ENCODE measurements at regions not wholly inside any gene's neighbourhood (a gene's known extent, or its start where the extent isn't known, plus 50 kb on each side); places are given as distances from the start of the nearest gene placed in this dataset.

DNA sequence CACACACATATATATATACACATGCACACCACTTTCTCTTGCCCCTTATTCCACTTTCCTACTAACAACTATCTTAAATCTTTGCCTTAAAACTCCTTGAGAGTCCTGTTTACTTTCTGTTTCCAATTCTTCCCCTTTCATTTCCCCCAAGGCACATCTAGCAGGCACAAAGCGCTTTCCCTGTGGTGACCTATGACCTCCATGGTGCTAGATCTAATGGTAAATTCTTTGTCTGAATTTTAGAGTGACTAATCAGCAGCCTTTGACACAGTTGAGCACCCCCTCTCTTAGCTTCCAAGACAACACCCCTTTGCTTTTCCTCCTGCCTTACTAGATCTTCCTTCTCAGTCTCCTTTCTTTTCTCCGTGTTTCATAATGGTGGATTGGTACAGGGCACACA is 236.4 kb upstream of the TTC29 start:
- DNase-seq, result no peak
- Histone ChIP-seq H3K27ac (no peak overlapping the region), H3K27me3 (replicated peaks in 1 of 7) (no peaks in the 10 kb centered on the region), H3K36me3 (no peaks in the 10 kb centered on the region), H3K4me3 (no peak overlapping the region), H3K9me3 (peaks cover 0 to 12% (median 3%) of the 10 kb centered on the region in 8 donors), H3K4me1 (no peaks in the 10 kb centered on the region)
- no peak for TF ChIP-seq POLR2AphosphoS5 (IDR thresholded peaks at IDR 0.05)
- no peak for TF ChIP-seq POLR2A (IDR thresholded peaks at IDR 0.05)
- TF ChIP-seq, protein P1, sequence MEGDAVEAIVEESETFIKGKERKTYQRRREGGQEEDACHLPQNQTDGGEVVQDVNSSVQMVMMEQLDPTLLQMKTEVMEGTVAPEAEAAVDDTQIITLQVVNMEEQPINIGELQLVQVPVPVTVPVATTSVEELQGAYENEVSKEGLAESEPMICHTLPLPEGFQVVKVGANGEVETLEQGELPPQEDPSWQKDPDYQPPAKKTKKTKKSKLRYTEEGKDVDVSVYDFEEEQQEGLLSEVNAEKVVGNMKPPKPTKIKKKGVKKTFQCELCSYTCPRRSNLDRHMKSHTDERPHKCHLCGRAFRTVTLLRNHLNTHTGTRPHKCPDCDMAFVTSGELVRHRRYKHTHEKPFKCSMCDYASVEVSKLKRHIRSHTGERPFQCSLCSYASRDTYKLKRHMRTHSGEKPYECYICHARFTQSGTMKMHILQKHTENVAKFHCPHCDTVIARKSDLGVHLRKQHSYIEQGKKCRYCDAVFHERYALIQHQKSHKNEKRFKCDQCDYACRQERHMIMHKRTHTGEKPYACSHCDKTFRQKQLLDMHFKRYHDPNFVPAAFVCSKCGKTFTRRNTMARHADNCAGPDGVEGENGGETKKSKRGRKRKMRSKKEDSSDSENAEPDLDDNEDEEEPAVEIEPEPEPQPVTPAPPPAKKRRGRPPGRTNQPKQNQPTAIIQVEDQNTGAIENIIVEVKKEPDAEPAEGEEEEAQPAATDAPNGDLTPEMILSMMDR (IDR thresholded peaks at IDR 0.05 in 8 of 11, conservative IDR thresholded peaks at IDR 0.05 in 3 of 11), result no peak
- intact Hi-C loops (cut with DNase I; ENCODE audit: low total_unique reads), result no loop called here
- WGBS, 5 donors, result 76 to 86% (median 83%) methylated on average over 2 of the region's 2 CpGs

DNA sequence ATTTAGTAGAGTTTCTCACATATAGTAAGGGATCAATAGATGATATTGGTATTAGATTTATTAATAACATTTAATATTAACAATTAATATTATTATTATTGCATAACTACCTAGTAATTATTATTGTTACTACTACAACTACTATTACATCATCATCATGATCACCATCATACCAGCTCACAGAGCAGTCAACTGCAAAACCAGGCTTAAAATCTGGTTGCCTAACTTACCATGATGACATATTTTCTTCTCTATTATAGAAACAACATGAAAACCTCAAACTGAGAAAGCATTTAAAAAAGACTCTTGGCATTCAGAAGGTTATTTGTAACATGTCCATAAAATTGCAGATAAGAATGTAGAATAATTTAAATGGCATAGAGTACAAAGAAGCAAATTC is 247.0 kb upstream of the TTC29 start:
- no peak for DNase-seq
- intact Hi-C loops (cut with DNase I; ENCODE audit: low total_unique reads), result no loop called here
- no peak for TF ChIP-seq POLR2A (IDR thresholded peaks at IDR 0.05)
- TF ChIP-seq, protein P1 (IDR thresholded peaks at IDR 0.05 in 8 of 11, conservative IDR thresholded peaks at IDR 0.05 in 3 of 11), result no peak
- no peak for TF ChIP-seq POLR2AphosphoS5 (IDR thresholded peaks at IDR 0.05)
- H3K27me3 ChIP-seq (replicated peaks in 1 of 7), result no peaks in the 10 kb centered on the region
- H3K4me1 ChIP-seq, result no peaks in the 10 kb centered on the region
- no peak overlapping the region for H3K4me3 ChIP-seq
- H3K36me3 ChIP-seq, result no peaks in the 10 kb centered on the region
- H3K9me3 ChIP-seq, result peaks cover 0 to 18% (median 4%) of the 10 kb centered on the region in 8 donors
- H3K27ac ChIP-seq, result no peak overlapping the region

DNA sequence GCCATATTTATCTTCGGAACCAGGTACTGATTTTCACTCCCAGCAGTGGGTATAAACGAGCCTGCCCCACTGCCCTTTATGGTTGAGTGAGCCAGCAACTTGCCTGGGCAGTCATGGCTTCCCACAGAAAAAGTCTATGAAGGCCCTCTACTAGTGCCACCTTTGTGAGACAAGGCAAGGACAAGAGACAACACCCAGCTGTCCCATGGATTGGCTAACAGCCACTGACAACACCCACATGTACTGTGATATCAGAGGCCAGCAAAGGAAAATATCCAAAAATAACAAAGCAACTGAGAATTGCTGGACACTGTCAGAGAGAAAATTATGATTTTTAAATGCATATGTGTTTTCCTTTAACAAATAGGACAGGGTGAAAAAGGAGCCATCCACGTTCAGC is 248.4 kb upstream of the TTC29 start:
- 53 to 66% (median 58%) methylated on average over 3 of the region's 3 CpGs for WGBS, 5 donors
- intact Hi-C loops (cut with DNase I; ENCODE audit: low total_unique reads), result no loop called here
- Histone ChIP-seq H3K27ac (peak overlapping the region in 1 of 8 donors; percentile 15), H3K27me3 (replicated peaks in 1 of 7) (no peaks in the 10 kb centered on the region), H3K9me3 (peaks cover 0 to 7% (median 0%) of the 10 kb centered on the region in 8 donors), H3K4me1 (no peaks in the 10 kb centered on the region), H3K4me3 (no peak overlapping the region), H3K36me3 (no peaks in the 10 kb centered on the region)
- TF ChIP-seq, protein P1 (IDR thresholded peaks at IDR 0.05 in 8 of 11, conservative IDR thresholded peaks at IDR 0.05 in 3 of 11), result no peak
- no peak for TF ChIP-seq POLR2AphosphoS5 (IDR thresholded peaks at IDR 0.05)
- TF ChIP-seq POLR2A (IDR thresholded peaks at IDR 0.05), result no peak
- no peak for DNase-seq

DNA sequence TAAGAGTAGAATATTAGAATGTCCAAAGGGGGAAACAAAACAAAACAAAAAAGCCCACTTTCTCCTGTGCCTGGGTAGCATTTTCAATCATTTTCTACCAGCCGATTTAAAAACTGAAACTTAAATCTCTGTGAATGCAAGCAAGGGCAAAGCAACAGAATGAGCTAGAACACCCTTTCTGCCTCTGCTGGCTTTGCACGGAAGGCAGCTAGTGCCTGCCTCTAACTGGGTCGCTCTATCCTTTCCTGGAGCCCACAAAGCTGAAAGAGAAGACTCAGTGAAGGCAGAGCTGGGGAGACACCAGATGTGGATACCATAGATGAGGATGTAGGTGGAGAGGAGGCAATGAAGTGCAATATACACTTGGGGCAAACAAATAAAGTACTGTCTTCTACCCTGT is 248.9 kb upstream of the TTC29 start:
- Histone ChIP-seq H3K27ac (peak overlapping the region in 1 of 8 donors; percentile 15), H3K27me3 (replicated peaks in 1 of 7) (no peaks in the 10 kb centered on the region), H3K9me3 (peaks cover 0 to 2% (median 0%) of the 10 kb centered on the region in 8 donors), H3K4me3 (no peak overlapping the region), H3K36me3 (no peaks in the 10 kb centered on the region), H3K4me1 (no peaks in the 10 kb centered on the region)
- intact Hi-C loops (cut with DNase I; ENCODE audit: low total_unique reads), result no loop called here
- DNase-seq, result no peak
- WGBS, 5 donors, result 71 to 80% (median 76%) methylated on average over 3 of the region's 3 CpGs
- TF ChIP-seq POLR2AphosphoS5 (IDR thresholded peaks at IDR 0.05) (no peak), POLR2A (IDR thresholded peaks at IDR 0.05) (no peak)
- TF ChIP-seq, protein P1 (IDR thresholded peaks at IDR 0.05 in 8 of 11, conservative IDR thresholded peaks at IDR 0.05 in 3 of 11), result no peak
